Neural cell (in vitro differentiated cells): ENCODE measurements at regions not wholly inside any gene's neighbourhood (a gene's known extent, or its start where the extent isn't known, plus 50 kb on each side); places are given as distances from the start of the nearest gene placed in this dataset.

Experiments
- CTCF ChIP-seq: fragments of 450-650 bp; IDR thresholded peaks from 2 replicates; pipeline ENCODE4 v1.5.1; 2014; ENCODE audit warnings: antibody characterized with exemption, mild to moderate bottlenecking, moderate library complexity; ENCODE audit not compliant: poor library complexity, severe bottlenecking
- EP300 ChIP-seq: fragments of 450-650 bp; conservative IDR thresholded peaks from 2 replicates; pipeline ENCODE4 v1.6.1; 2014; ENCODE audit warnings: antibody characterized with exemption, mild to moderate bottlenecking, moderate library complexity; ENCODE audit not compliant: poor library complexity, severe bottlenecking

- TF ChIP-seq EP300 = no peak
- no peak for TF ChIP-seq CTCF
Observed at GRCh38 chr3:64354221-64354620, 129.0 kb upstream of the PRICKLE2 start.
